ENCODE measurements at regions not wholly inside any gene's neighbourhood (a gene's known extent, or its start where the extent isn't known, plus 50 kb on each side); places are given as distances from the start of the nearest gene placed in this dataset.

DNA sequence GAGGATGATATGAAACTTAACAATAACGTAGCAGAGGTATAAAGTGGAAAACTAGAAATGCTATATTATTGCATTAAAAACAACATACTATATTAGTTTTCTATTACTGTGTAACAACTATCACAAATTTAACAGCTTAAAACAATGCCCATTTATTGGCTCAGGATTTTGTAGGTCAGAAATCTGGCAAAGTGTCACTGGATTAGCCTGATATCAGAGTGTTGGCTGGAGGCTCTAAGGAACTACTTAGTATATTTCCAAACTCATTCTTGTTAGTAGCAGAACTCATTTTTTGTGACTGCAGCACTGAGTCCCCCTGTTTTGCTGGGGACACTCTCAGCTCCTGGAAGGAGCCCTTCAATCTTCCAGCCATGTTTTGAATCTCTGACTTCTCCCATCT, 306.8 kb downstream of the ETV1 start:
- Histone ChIP-seq H3K36me3 (ENCODE audit: control insufficient read depth in 2 of 2, insufficient read depth in 2 of 2, low read length in 1 of 2) (no peaks in the 10 kb centered on the region), H4K20me1 (ENCODE audit: control insufficient read depth, insufficient read depth) (no peaks in the 10 kb centered on the region), H3K9me3 (replicated peaks; ENCODE audit: control insufficient read depth, insufficient read depth, low read length) (no peaks in the 10 kb centered on the region; the same call in 2 of the 3 replicates), H3K4me3 (no peak overlapping the region), H3K4me2 (ENCODE audit: control insufficient read depth, insufficient read depth) (no peak overlapping the region), H2AFZ (ENCODE audit: control insufficient read depth, low read depth, low read length) (no peak overlapping the region), H3K27me3 (replicated peaks in 1 of 2; ENCODE audit: control insufficient read depth in 2 of 2, insufficient read depth in 2 of 2, low read length in 1 of 2) (no peaks in the 10 kb centered on the region), H3K9ac (ENCODE audit: control insufficient read depth, insufficient read depth, low read length) (no peak overlapping the region), H3K27ac (ENCODE audit: control insufficient read depth, insufficient read depth) (no peak overlapping the region), H3K79me2 (ENCODE audit: control insufficient read depth, insufficient read depth, low read length) (no peaks in the 10 kb centered on the region), H3K4me1 (ENCODE audit: control insufficient read depth, insufficient read depth, low read length) (no peaks in the 10 kb centered on the region)
- ChIA-PET POLR2A (no interaction called here), RAD21 (ENCODE audit: unreplicated experiment) (no interaction called here), SMC1A (ENCODE audit: uncharacterized antibody, unreplicated experiment) (no interaction called here), CTCF (no interaction called here)
- FAIRE-seq, result no peak
- in situ Hi-C loops (cut with MboI), result no loop called here
- intact Hi-C loops (cut with micrococcal nuclease; ENCODE audit: unreplicated experiment), result no loop called here
- BruUV-seq (replicated peaks), result no TSS peak
- no peak for TF ChIP-seq MEF2B (IDR thresholded peaks at IDR 0.05; ENCODE audit: partially characterized antibody, poor library complexity, severe bottlenecking)
- TF ChIP-seq, protein P1, sequence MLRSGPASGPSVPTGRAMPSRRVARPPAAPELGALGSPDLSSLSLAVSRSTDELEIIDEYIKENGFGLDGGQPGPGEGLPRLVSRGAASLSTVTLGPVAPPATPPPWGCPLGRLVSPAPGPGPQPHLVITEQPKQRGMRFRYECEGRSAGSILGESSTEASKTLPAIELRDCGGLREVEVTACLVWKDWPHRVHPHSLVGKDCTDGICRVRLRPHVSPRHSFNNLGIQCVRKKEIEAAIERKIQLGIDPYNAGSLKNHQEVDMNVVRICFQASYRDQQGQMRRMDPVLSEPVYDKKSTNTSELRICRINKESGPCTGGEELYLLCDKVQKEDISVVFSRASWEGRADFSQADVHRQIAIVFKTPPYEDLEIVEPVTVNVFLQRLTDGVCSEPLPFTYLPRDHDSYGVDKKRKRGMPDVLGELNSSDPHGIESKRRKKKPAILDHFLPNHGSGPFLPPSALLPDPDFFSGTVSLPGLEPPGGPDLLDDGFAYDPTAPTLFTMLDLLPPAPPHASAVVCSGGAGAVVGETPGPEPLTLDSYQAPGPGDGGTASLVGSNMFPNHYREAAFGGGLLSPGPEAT (IDR thresholded peaks at IDR 0.05; ENCODE audit: low read depth), result no peak
- no peak for TF ChIP-seq BMI1 (IDR thresholded peaks at IDR 0.05; ENCODE audit: borderline replicate concordance)
- TF ChIP-seq RCOR1 (conservative IDR thresholded peaks at IDR 0.05; ENCODE audit: low read depth, low read length), result no peak
- no peak for TF ChIP-seq BHLHE40 (IDR thresholded peaks at IDR 0.05; ENCODE audit: borderline replicate concordance in 1 of 2, low read depth in 2 of 2, low read length in 1 of 2)
- 0% methylated on average over 1 of the region's 1 CpG for WGBS (ENCODE audit: insufficient coverage, insufficient replicate concordance, low lambda C conversion rate, missing lambda C conversion rate)
- no peak for ATAC-seq
- DNase-seq (ENCODE audit: low read depth, low spot score), result no peak

DNA sequence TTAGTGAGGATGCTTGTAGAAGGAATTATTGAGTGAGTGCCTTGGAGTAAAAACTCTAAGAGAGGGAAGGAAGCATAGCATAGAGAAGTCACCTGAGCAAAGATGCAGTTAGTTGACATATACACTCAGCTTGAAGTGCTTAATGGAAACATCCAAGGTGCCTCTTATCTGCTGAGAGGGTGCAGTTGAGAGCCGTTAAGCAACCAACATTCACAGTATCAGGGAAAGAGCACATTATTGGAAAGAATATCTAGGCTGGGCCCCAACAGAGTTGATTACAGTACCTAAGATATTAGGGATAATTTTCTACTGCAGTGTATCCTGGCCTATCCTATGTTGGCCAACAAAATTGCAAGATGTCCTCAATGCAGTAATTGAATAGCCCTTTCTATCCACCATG, 302.0 kb downstream of the ETV1 start:
- Histone ChIP-seq H3K4me1 (ENCODE audit: control insufficient read depth, insufficient read depth, low read length) (no peaks in the 10 kb centered on the region), H3K4me2 (ENCODE audit: control insufficient read depth, insufficient read depth) (no peak overlapping the region), H3K9me3 (replicated peaks; ENCODE audit: control insufficient read depth, insufficient read depth, low read length) (no peaks in the 10 kb centered on the region), H3K27ac (ENCODE audit: control insufficient read depth, insufficient read depth) (no peak overlapping the region), H4K20me1 (ENCODE audit: control insufficient read depth, insufficient read depth) (no peaks in the 10 kb centered on the region), H3K4me3 (no peak overlapping the region), H3K9ac (ENCODE audit: control insufficient read depth, insufficient read depth, low read length) (no peak overlapping the region), H3K36me3 (ENCODE audit: control insufficient read depth in 2 of 2, insufficient read depth in 2 of 2, low read length in 1 of 2) (no peaks in the 10 kb centered on the region), H3K27me3 (replicated peaks in 1 of 2; ENCODE audit: control insufficient read depth in 2 of 2, insufficient read depth in 2 of 2, low read length in 1 of 2) (no peaks in the 10 kb centered on the region), H2AFZ (ENCODE audit: control insufficient read depth, low read depth, low read length) (no peak overlapping the region), H3K79me2 (ENCODE audit: control insufficient read depth, insufficient read depth, low read length) (no peaks in the 10 kb centered on the region)
- intact Hi-C loops (cut with micrococcal nuclease; ENCODE audit: unreplicated experiment) (no loop called here), in situ Hi-C loops (cut with MboI) (no loop called here)
- CTCF ChIA-PET, result no interaction called here
- FAIRE-seq, result no peak
- POLR2A ChIA-PET, result no interaction called here
- no TSS peak for BruUV-seq (replicated peaks)
- SMC1A ChIA-PET (ENCODE audit: uncharacterized antibody, unreplicated experiment), result no interaction called here
- ATAC-seq, result no peak
- no peak for DNase-seq (ENCODE audit: low read depth, low spot score)
- 50% methylated on average over 1 of the region's 1 CpG for whole genome bisulfite sequencing (ENCODE audit: insufficient coverage, insufficient replicate concordance, low lambda C conversion rate, missing lambda C conversion rate)
- RAD21 ChIA-PET (ENCODE audit: unreplicated experiment), result no interaction called here
- TF ChIP-seq FOXK2 (IDR thresholded peaks at IDR 0.05), result no peak
- no peak for TF ChIP-seq TCF3 (IDR thresholded peaks at IDR 0.05; ENCODE audit: borderline replicate concordance, insufficient read depth, low read depth, low read length)
- TF ChIP-seq TCF7 (IDR thresholded peaks at IDR 0.05; ENCODE audit: borderline replicate concordance), result no peak
- no peak for TF ChIP-seq MXI1 (IDR thresholded peaks at IDR 0.05; ENCODE audit: low read depth, low read length)
- TF ChIP-seq, protein P2, sequence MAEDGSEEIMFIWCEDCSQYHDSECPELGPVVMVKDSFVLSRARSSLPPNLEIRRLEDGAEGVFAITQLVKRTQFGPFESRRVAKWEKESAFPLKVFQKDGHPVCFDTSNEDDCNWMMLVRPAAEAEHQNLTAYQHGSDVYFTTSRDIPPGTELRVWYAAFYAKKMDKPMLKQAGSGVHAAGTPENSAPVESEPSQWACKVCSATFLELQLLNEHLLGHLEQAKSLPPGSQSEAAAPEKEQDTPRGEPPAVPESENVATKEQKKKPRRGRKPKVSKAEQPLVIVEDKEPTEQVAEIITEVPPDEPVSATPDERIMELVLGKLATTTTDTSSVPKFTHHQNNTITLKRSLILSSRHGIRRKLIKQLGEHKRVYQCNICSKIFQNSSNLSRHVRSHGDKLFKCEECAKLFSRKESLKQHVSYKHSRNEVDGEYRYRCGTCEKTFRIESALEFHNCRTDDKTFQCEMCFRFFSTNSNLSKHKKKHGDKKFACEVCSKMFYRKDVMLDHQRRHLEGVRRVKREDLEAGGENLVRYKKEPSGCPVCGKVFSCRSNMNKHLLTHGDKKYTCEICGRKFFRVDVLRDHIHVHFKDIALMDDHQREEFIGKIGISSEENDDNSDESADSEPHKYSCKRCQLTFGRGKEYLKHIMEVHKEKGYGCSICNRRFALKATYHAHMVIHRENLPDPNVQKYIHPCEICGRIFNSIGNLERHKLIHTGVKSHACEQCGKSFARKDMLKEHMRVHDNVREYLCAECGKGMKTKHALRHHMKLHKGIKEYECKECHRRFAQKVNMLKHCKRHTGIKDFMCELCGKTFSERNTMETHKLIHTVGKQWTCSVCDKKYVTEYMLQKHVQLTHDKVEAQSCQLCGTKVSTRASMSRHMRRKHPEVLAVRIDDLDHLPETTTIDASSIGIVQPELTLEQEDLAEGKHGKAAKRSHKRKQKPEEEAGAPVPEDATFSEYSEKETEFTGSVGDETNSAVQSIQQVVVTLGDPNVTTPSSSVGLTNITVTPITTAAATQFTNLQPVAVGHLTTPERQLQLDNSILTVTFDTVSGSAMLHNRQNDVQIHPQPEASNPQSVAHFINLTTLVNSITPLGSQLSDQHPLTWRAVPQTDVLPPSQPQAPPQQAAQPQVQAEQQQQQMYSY (CRISPR knock-in tag; IDR thresholded peaks at IDR 0.05), result no peak

Measured in GM12878 (cell line).